Activated naive CD8-positive, alpha-beta T cell treated with anti-CD3 and anti-CD28 coated beads for 36 hours (primary cell): ENCODE measurements at regions not wholly inside any gene's neighbourhood (a gene's known extent, or its start where the extent isn't known, plus 50 kb on each side); places are given as distances from the start of the nearest gene placed in this dataset.
"Not testable (repeated sequence)": the region's sequence is repeated elsewhere in the genome, so short reads cannot be mapped to it uniquely, and the experiment has no call there.

Experiments
- DNase-seq: peaks from one replicate; pipeline ENCODE4 v3.0.0; 2021
- H3K27ac Mint-ChIP-seq: one replicate; pipeline ENCODE4 v1.8.0; 2022; ENCODE audit warnings: mild to moderate bottlenecking, moderate library complexity, mixed read lengths
- H3K27me3 Mint-ChIP-seq: one replicate; pipeline ENCODE4 v1.8.0; 2022; ENCODE audit warnings: mild to moderate bottlenecking, mixed read lengths
- H3K36me3 Mint-ChIP-seq: one replicate; pipeline ENCODE4 v1.8.0; 2021; ENCODE audit warnings: mild to moderate bottlenecking, mixed read lengths
- H3K4me1 Mint-ChIP-seq: one replicate; pipeline ENCODE4 v1.8.0; 2021; ENCODE audit warnings: mixed read lengths
- H3K4me3 Mint-ChIP-seq: one replicate; pipeline ENCODE4 v1.8.0; 2022; ENCODE audit warnings: mild to moderate bottlenecking, moderate library complexity, mixed read lengths
- H3K9me3 Mint-ChIP-seq: one replicate; pipeline ENCODE4 v1.8.0; 2022; ENCODE audit warnings: mixed read lengths

DNA sequence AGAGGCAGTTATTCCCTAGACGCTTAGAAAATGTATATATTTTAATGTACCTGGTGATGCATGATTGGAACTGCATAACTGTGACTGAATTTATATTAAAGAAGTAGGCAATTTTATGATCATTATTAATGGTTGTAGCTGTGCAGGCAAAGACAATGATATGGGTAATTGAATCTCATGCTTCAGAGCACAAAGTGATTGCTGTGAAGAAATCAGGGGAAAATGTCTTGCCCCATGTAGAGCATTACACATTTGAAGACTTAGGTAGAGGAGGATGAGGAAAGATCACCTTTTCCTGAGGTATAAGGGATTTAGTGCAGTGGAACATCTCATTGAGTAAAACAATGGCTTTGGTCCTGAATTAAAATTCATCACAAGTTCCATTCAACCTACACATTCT lies 246.8 kb upstream of the DCC start:
- no peaks in the 10 kb centered on the region for H3K9me3 Mint-ChIP-seq
- no peaks in the 10 kb centered on the region for H3K27me3 Mint-ChIP-seq
- no peaks in the 10 kb centered on the region for H3K36me3 Mint-ChIP-seq
- no peak overlapping the region for H3K4me3 Mint-ChIP-seq
- no peak overlapping the region for H3K27ac Mint-ChIP-seq
- no peaks in the 10 kb centered on the region for H3K4me1 Mint-ChIP-seq
- no peak for DNase-seq

DNA sequence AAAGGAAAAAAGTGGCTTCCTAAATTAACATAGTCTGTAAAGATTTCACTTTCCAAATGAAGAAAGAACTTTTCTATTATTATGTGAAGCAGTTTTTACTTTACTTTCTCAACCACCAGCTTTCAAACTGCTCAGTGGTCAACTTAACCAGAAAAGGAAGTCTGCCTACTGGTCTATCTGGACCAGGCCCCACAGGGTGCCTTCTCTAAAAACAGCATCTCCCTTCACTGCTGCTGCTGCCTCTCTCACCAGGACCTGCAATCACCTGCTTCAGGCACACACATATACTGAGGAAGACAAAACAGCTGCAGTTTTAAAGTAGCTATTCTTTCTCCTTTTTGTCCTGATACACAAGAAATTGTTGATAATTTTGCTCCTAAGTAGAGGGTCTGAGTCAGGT lies 221.3 kb upstream of the DCC start:
- no peaks in the 10 kb centered on the region for H3K36me3 Mint-ChIP-seq
- no peaks in the 10 kb centered on the region for H3K27me3 Mint-ChIP-seq
- H3K4me1 Mint-ChIP-seq: no peaks in the 10 kb centered on the region
- no peaks in the 10 kb centered on the region for H3K9me3 Mint-ChIP-seq
- DNase-seq: no peak
- H3K27ac Mint-ChIP-seq: no peak overlapping the region
- no peak overlapping the region for H3K4me3 Mint-ChIP-seq

DNA sequence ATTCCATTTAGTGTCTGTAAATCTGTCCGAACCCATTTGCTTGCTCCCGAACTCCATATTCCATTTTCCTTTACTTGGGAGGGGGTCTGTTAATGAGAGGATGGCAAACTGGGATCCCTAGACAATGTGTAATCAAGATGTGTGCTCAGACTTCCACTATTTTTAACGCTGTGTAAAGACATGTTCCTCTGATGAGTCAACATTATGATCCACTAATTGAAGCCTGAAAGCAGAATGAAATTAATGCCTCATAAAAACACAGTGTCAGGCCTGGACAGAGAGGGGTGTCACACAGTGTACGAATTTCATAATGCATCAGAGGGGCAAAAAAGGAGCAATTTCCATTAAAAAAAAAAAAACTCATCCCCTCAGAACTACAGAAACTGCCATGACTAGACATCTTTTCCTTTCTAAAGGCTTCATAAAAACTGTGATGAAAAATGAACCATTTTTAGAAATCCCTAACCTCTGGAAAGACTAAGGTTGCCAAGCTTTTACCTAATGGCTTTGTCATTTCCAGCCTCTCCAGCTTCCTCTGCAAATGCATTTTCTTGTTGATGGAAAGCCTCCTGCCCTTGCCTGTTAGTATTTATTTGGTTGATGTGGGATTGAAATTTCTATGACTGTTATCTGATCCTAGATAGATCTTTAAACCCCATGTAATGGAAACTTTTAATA lies 209.2 kb upstream of the DCC start:
- Mint-ChIP-seq H3K4me1 (no peaks in the 10 kb centered on the region), H3K9me3 (no peaks in the 10 kb centered on the region), H3K27me3 (no peaks in the 10 kb centered on the region), H3K36me3 (no peaks in the 10 kb centered on the region), H3K4me3 (no peak overlapping the region), H3K27ac (no peak overlapping the region)
- no peak for DNase-seq

DNA sequence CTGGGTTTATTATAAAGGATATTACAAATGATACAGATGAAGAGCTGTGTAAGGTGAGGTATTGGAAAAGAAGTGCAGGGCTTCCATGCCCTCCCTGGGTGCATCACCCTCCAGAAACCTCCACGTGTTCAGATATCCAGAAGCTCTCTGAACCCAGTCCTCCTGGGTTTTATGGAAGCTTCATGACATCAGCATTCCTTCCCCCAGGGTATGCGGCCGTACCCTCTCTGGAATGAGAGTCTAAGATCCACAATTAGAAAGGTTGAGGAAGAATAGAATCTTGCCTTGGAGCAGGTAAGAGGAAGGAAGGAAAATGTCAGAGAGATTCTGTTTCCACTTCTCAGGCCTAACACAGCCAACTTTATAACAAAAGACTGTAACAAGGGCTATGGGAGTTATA lies 208.2 kb upstream of the DCC start:
- no peak overlapping the region for H3K4me3 Mint-ChIP-seq
- H3K4me1 Mint-ChIP-seq: no peaks in the 10 kb centered on the region
- H3K36me3 Mint-ChIP-seq: no peaks in the 10 kb centered on the region
- H3K27ac Mint-ChIP-seq: no peak overlapping the region
- no peak for DNase-seq
- peaks cover 5% of the 10 kb centered on the region for H3K9me3 Mint-ChIP-seq
- H3K27me3 Mint-ChIP-seq: no peaks in the 10 kb centered on the region

DNA sequence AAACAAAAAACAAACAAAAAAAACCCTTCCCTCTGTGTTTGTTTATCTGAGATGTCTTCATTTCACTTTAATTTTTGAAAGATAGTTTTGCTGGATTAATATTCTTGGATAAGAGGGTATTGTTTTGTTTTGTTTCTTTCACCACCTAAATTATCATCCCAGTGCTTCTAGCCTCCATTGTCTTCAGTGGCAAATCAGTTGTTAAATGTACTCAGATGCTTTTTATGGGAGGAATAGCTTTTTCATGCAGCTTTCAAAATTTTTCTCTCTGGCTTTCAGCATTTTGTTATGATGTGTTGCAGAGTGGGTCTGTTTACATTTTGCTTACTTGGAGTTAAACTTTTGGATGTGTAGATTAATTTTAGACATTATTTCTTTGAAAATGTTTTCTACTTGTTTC lies 203.5 kb upstream of the DCC start:
- DNase-seq: no peak
- Mint-ChIP-seq H3K4me3 (no peak overlapping the region), H3K9me3 (peaks cover 12% of the 10 kb centered on the region), H3K27me3 (no peaks in the 10 kb centered on the region), H3K4me1 (no peaks in the 10 kb centered on the region), H3K36me3 (no peaks in the 10 kb centered on the region), H3K27ac (no peak overlapping the region)

DNA sequence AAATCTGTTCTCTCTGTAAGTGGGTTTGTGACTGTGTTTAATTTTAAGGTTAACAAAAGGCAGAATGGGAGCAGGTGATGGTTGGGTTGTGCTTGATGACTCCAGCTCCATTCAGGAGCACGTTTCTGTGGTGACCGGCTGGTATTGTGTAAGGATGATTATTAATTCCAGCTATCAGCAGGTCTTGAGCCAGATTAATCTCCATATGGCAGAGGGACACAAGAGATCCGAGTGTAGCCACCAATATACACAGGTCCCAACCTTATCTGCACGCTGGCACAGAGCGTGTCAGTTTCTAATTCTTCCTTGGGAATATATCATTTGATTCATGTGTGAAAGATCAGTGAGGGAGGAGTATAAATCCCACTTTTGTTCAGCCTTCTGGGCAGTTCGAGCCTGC lies 199.0 kb upstream of the DCC start:
- Mint-ChIP-seq H3K9me3 (peaks cover 15% of the 10 kb centered on the region), H3K36me3 (no peaks in the 10 kb centered on the region), H3K4me1 (no peaks in the 10 kb centered on the region), H3K27ac (no peak overlapping the region), H3K27me3 (no peaks in the 10 kb centered on the region), H3K4me3 (no peak overlapping the region)
- DNase-seq: no peak

DNA sequence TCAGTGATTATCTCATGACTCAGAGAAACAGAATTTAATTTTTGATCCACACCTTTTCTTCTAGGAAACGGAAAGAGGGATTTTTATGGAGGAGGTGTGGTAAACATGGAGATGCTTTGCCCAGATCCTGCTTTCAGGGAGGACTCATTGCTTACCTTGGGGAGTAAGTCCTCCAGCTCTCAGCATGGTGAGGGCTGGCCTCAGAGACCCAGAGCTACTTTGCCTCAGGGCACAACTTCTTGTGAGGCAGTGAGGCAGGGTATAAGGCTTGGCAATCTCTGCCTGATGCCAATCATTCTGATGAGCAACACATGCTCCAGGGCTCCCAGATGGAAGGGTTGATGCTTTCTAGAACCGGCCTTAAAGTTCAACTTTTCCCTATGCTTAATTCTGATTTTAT lies 189.9 kb upstream of the DCC start:
- no peak for DNase-seq
- H3K4me1 Mint-ChIP-seq: no peaks in the 10 kb centered on the region
- no peak overlapping the region for H3K27ac Mint-ChIP-seq
- no peaks in the 10 kb centered on the region for H3K27me3 Mint-ChIP-seq
- H3K4me3 Mint-ChIP-seq: no peak overlapping the region
- H3K36me3 Mint-ChIP-seq: no peaks in the 10 kb centered on the region
- H3K9me3 Mint-ChIP-seq: no peaks in the 10 kb centered on the region

DNA sequence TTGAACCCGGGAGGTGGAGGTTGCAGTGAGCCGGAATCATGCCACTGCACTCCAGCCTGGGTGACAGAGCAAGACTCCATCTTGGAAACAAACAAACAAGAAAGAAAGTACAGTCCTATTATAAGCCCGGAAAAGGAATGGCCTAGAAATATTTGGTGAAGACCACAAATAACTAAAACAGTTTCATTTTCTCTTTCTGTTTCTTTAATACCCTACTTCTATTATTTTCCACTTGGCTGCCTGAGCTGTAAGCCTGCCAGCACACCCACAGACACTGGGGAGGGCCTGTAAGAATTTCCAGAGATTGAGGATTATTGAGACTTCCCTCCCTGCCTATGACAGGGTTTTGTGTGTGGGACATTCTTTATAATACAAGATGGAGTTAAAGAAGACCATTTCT lies 188.0 kb upstream of the DCC start:
- Mint-ChIP-seq H3K36me3 (no peaks in the 10 kb centered on the region), H3K4me3 (no peak overlapping the region), H3K27ac (no peak overlapping the region), H3K9me3 (no peaks in the 10 kb centered on the region), H3K27me3 (no peaks in the 10 kb centered on the region), H3K4me1 (no peaks in the 10 kb centered on the region)
- DNase-seq: no peak

DNA sequence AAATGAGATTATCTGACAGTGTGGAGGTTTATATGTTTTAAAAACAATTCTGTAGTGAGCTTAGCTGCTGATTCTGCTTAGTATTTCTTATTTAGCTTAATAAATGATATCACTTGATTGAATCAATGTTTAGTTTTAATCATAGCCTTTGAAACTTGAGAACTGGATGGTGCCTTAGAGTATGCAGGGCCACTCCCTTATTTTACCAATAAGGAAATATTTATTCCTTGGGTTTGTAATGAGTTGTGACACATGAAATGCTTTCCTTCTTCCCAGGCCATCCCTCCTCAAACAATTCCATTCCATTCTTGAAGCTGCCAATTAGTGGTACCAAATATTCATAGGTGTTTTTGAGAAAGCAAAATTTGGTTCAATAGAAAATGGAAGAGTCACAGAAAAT lies 183.8 kb upstream of the DCC start:
- no peaks in the 10 kb centered on the region for H3K36me3 Mint-ChIP-seq

DNA sequence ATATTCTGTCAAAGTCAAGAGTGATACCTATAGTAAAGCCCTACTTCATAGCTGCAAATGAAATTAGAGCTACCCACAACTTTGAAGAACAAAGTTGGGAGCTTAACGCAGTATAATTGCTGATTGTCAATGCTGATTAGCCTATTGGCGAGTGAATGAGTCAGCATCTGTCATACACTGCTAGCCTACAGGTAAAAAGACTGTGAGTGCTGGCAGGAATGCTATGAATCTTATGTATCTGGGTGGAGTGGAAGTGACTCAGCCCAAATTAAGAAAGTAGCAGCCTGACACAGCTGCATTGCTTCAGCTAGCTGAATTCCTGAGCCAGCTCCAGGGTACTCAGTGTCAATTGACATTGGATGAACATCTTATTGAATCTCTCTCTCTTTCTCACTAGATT lies 179.4 kb upstream of the DCC start:
- H3K36me3 Mint-ChIP-seq: no peaks in the 10 kb centered on the region
- DNase-seq: no peak
- H3K4me1 Mint-ChIP-seq: no peaks in the 10 kb centered on the region

More for the DNA sequence above, 183.8 kb upstream of the DCC start:
- H3K27me3 Mint-ChIP-seq: no peaks in the 10 kb centered on the region
- no peaks in the 10 kb centered on the region for H3K4me1 Mint-ChIP-seq
- H3K27ac Mint-ChIP-seq: no peak overlapping the region
- no peak for DNase-seq
- H3K4me3 Mint-ChIP-seq: no peak overlapping the region
- H3K9me3 Mint-ChIP-seq: peaks cover 3% of the 10 kb centered on the region

DNA sequence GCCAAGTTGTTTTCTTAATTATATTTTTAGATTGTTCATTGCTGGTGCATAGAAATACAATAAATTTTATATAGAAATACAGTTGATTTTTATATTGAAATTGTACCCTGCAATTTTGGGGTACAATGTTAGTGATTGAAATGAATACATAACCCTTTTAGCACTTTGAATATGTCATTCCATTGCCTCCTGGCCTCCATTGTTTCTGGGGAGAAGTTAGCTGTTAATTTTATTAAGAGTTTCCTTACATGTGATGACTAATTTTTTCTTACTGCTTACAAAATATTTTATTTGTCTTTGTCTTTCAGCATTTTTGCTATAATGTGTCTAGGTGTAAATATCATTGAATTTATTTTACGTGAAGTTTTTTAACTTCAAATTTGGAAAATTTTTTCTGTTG lies 176.5 kb upstream of the DCC start:
- H3K27ac Mint-ChIP-seq: no peak overlapping the region
- H3K4me1 Mint-ChIP-seq: no peaks in the 10 kb centered on the region

More for the DNA sequence above, 179.4 kb upstream of the DCC start:
- Mint-ChIP-seq H3K27me3 (no peaks in the 10 kb centered on the region), H3K4me3 (no peak overlapping the region), H3K9me3 (peaks cover 7% of the 10 kb centered on the region), H3K27ac (no peak overlapping the region)

DNA sequence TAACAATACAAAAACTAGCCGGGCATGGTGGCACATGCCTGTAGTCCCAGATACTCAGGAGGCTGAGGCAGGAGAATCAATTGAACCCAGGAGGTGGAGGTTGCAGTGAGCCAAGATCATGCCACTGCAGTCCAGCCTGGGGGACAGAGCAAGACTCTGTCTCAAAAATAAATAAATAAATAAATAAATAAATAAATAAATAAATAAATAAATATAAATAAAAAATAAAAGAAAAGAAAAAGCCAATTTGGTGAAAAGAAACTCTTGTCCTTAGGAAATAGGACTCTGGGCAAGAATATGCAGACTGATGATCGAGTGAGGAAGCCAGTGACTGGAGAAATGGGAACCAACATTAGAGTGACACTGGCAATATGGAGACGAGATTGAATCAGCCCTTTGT lies 171.9 kb upstream of the DCC start:
- H3K36me3 Mint-ChIP-seq, H3K4me1 Mint-ChIP-seq, H3K27me3 Mint-ChIP-seq, H3K4me3 Mint-ChIP-seq, H3K9me3 Mint-ChIP-seq, H3K27ac Mint-ChIP-seq, DNase-seq: not testable (repeated sequence)

More for the DNA sequence above, 176.5 kb upstream of the DCC start:
- DNase-seq: no peak
- Mint-ChIP-seq H3K36me3 (no peaks in the 10 kb centered on the region), H3K4me3 (no peak overlapping the region), H3K9me3 (peaks cover 7% of the 10 kb centered on the region), H3K27me3 (no peaks in the 10 kb centered on the region)

DNA sequence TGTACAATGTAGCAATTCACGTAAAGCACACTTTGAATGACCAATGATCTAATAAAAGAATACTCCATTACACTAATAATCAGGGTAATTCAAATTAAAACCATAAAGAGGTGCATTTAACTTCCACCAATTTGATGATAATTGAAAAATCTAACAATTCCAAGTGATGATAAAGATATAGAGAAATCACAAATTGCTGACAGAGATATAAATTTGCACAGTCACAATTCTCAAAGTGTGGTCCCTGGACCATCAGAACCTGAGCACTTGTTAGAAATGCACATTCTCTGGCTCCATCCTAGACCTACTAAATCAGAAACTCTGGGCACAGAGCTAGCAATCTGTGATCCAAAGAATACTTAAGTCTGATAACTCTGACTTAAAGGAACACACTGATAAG lies 165.8 kb upstream of the DCC start:
- no peaks in the 10 kb centered on the region for H3K27me3 Mint-ChIP-seq
- H3K27ac Mint-ChIP-seq: no peak overlapping the region
- no peak for DNase-seq
- H3K4me3 Mint-ChIP-seq: no peak overlapping the region
- H3K4me1 Mint-ChIP-seq: no peaks in the 10 kb centered on the region
- no peaks in the 10 kb centered on the region for H3K36me3 Mint-ChIP-seq
- peaks cover 1% of the 10 kb centered on the region for H3K9me3 Mint-ChIP-seq

DNA sequence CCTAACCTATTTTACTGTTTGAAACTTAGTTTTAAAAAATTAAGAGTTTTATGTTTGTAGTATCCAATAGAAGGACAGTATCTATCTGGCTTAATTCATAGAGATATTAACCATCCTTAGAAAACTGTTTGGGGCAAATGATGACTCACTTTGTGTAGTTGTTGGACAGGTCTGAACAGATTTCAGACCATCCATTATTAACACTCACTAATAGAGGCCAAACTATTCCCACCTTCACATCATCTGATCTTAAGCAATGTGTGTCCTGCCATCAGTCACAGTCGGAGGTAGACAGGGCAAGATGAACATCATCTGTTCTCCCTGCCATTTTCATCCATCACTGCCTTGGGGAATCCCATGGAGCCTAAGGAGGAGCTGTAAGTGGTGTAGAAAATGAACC lies 164.6 kb upstream of the DCC start:
- no peak overlapping the region for H3K27ac Mint-ChIP-seq
- no peak overlapping the region for H3K4me3 Mint-ChIP-seq
- no peaks in the 10 kb centered on the region for H3K27me3 Mint-ChIP-seq
- H3K9me3 Mint-ChIP-seq: peaks cover 1% of the 10 kb centered on the region
- no peaks in the 10 kb centered on the region for H3K36me3 Mint-ChIP-seq
- no peaks in the 10 kb centered on the region for H3K4me1 Mint-ChIP-seq
- no peak for DNase-seq

DNA sequence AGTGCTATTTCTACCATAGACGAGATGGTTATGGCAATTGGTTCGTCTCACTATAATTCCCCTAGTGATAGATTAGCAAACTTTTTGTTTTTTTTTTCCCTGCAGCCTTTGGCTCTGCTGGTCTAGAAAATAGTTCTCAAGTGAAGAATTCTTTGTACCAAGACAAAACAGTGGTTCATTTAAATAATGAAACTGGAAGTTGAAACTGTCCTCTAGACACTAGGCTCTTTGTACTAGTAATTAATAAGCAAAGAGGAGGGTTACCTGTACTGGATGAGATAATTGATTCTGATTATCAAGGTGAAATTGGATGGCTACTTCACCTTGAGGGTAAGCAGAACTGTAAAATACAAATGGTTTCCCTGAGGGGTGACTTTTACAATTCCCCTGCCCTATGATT lies 156.9 kb upstream of the DCC start:
- Mint-ChIP-seq H3K36me3 (no peaks in the 10 kb centered on the region), H3K27ac (no peak overlapping the region), H3K4me1 (no peaks in the 10 kb centered on the region), H3K4me3 (no peak overlapping the region), H3K27me3 (no peaks in the 10 kb centered on the region), H3K9me3 (peaks cover 1% of the 10 kb centered on the region)
- DNase-seq: no peak

DNA sequence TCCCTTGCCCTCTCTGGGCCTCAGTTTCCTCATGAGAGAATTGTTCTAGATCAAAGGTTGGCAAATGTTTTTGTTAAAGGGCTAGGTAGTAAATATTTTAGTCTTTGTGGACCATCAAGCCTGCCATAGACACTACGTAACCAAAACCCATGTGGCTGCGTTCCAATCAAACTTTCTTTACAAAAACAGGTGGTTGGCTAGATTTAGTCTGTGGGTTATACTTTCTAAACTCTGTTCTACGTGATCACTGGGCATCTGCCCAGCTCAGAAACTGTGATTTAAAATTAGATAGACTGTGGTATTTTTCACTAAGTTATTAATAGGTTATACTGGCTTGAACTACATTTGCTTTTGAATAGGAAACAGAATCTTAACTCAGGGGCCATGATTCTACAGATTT lies 149.8 kb upstream of the DCC start:
- no peak overlapping the region for H3K27ac Mint-ChIP-seq
- no peaks in the 10 kb centered on the region for H3K4me1 Mint-ChIP-seq
- H3K9me3 Mint-ChIP-seq: peaks cover 1% of the 10 kb centered on the region
- DNase-seq: no peak
- H3K27me3 Mint-ChIP-seq: no peaks in the 10 kb centered on the region
- no peaks in the 10 kb centered on the region for H3K36me3 Mint-ChIP-seq
- no peak overlapping the region for H3K4me3 Mint-ChIP-seq

DNA sequence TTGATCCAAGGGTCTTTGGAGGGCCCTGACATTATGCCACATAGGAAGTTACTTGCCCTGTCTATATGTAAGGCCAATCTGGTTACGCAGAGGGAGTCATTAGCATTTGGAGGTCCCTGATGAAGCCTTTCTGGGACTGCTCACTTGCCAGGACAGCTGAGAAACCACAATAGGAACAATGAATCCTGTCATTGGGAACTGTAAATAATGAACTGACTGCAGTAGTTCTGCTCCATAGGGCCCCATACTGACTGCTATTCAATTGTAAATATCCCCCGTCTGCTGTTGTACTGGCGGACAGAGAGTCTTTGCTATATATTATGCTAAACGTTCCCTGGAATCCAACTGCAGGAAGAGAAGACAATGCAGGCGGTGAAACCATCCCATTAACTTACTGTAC lies 149.4 kb upstream of the DCC start:
- H3K36me3 Mint-ChIP-seq: no peaks in the 10 kb centered on the region
- no peak overlapping the region for H3K27ac Mint-ChIP-seq
- peaks cover 1% of the 10 kb centered on the region for H3K9me3 Mint-ChIP-seq
- DNase-seq: no peak
- H3K4me1 Mint-ChIP-seq: no peaks in the 10 kb centered on the region
- H3K27me3 Mint-ChIP-seq: no peaks in the 10 kb centered on the region
- no peak overlapping the region for H3K4me3 Mint-ChIP-seq
